GM12892 (cell line): ENCODE measurements at regions not wholly inside any gene's neighbourhood (a gene's known extent, or its start where the extent isn't known, plus 50 kb on each side); places are given as distances from the start of the nearest gene placed in this dataset.
"Not testable (repeated sequence)": the region's sequence is repeated elsewhere in the genome, so short reads cannot be mapped to it uniquely, and the experiment has no call there.

ENCODE experiments used
- POLR2A ChIP-seq: IDR thresholded peaks from 2 replicates; pipeline ENCODE4 v1.6.1; 2011; ENCODE audit warnings: low read depth, low read length, control low read depth
- TAF1 ChIP-seq: IDR thresholded peaks from 2 replicates; pipeline ENCODE4 v1.6.1; 2011; ENCODE audit warnings: low read depth, mild to moderate bottlenecking, control low read depth, low read length, borderline replicate concordance

GRCh38 chr5:4033546-4033945 is 437.9 kb downstream of the IRX1 start:
- TF ChIP-seq POLR2A, TAF1: not testable (repeated sequence)
